HCT116 (cell line): ENCODE measurements at regions not wholly inside any gene's neighbourhood (a gene's known extent, or its start where the extent isn't known, plus 50 kb on each side); places are given as distances from the start of the nearest gene placed in this dataset.

Source experiments
- ATAC-seq: fragments of 200-7000 bp; cut with Tn5 transposase; 2 replicates; pipeline ENCODE4 v1.9.1; 2020; ENCODE audit warnings: mild to moderate bottlenecking, moderate library complexity
- BruUV-seq: library from RNA; stranded (reverse); fragments of 400-500 nt; replicated peaks from 2 replicates; lab custom pipeline; 2021; lab: Mats Ljungman, UMichigan
- CTCF ChIA-PET: fragments of 300-600 bp; sonication (Branson Sonifier 250); formaldehyde crosslinking; loops from one replicate; lab custom pipeline; 2021; ENCODE audit warnings: antibody characterized with exemption; lab: Charles Lee
- POLR2A ChIA-PET: fragments of 300-600, 350-600 bp; sonication (Branson Sonifier 250); formaldehyde crosslinking; loops from one replicate; lab custom pipeline; 2021; ENCODE audit warnings: antibody characterized with exemption; lab: Charles Lee
- RAD21 ChIA-PET, 2 experiments: fragments of 300-600 bp; sonication (Branson Sonifier 250); formaldehyde crosslinking; loops; one replicate each; lab custom pipeline; 2023; ENCODE audit warnings: low total read pairs in 2 of 2; ENCODE audit not compliant: uncharacterized antibody in 2 of 2, unreplicated experiment in 2 of 2, low non-redundant PET in 1 of 2; lab: Charles Lee
- DNase-seq: peaks from one replicate; pipeline ENCODE4 v3.0.0-alpha.2; 2010; ENCODE audit warnings: low read depth, low spot score
- H2AFZ ChIP-seq: fragments of 200-600 bp; shearing (Covaris generic), sonication (generic); 2 replicates; pipeline ENCODE4 v1.6.1; 2017; ENCODE audit warnings: low read depth, mixed run types, mixed read lengths, antibody characterized with exemption, low read length; ENCODE audit not compliant: poor library complexity, severe bottlenecking
- H3K27ac ChIP-seq: 2 replicates; pipeline ENCODE4 v1.5.1; 2012; ENCODE audit warnings: low read depth, low read length
- H3K27me3 ChIP-seq: fragments of 200-600 bp; sonication (generic); 2 replicates; pipeline ENCODE4 v1.6.1; 2016; ENCODE audit warnings: mixed run types, low read length, mixed read lengths; ENCODE audit not compliant: insufficient read depth
- H3K36me3 ChIP-seq, 2 experiments: fragments of 200-500 bp in 1 of 2; fragments of 200-600 bp in 1 of 2; sonication (Bioruptor generic) in 1 of 2; sonication (generic) in 1 of 2; 2 replicates each; pipeline versions ENCODE4 v1.5.1 to v1.6.1; 2014 to 2016; ENCODE audit warnings: low read length in 2 of 2, inconsistent platforms in 1 of 2, mixed read lengths in 1 of 2, mixed run types in 1 of 2; ENCODE audit not compliant: insufficient read depth in 2 of 2, control insufficient read depth in 1 of 2
- H3K4me1 ChIP-seq, 2 experiments: fragments of 200-600 bp in 1 of 2; sonication (generic) in 1 of 2; 2 replicates each; pipeline versions ENCODE4 v1.5.1 to v1.6.1; 2012 to 2017; ENCODE audit warnings: low read length in 2 of 2, inconsistent platforms in 1 of 2, mild to moderate bottlenecking in 1 of 2, mixed read lengths in 1 of 2, mixed run types in 1 of 2, moderate library complexity in 1 of 2; ENCODE audit not compliant: insufficient read depth in 2 of 2, control insufficient read depth in 1 of 2
- H3K4me2 ChIP-seq: fragments of 200-600 bp; sonication (generic); 2 replicates; pipeline ENCODE4 v1.6.1; 2017; ENCODE audit warnings: mixed run types, low read length, mixed read lengths
- H3K4me3 ChIP-seq, 2 experiments: fragments of 200-600 bp in 1 of 2; sonication (generic) in 1 of 2; replicated peaks in 1 of 2; 2 replicates each; pipeline ENCODE4 v1.5.1; 2011 to 2016; ENCODE audit warnings: low read length in 2 of 2, control low read depth in 1 of 2, low read depth in 1 of 2, mild to moderate bottlenecking in 1 of 2, mixed read lengths in 1 of 2, mixed run types in 1 of 2
- H3K79me2 ChIP-seq: fragments of 200-600 bp; sonication (generic); 2 replicates; pipeline ENCODE4 v1.6.1; 2017; ENCODE audit warnings: mild to moderate bottlenecking, mixed run types, low read length, moderate library complexity, mixed read lengths; ENCODE audit not compliant: insufficient read depth
- H3K9ac ChIP-seq: fragments of 200-600 bp; sonication (generic); 2 replicates; pipeline ENCODE4 v1.6.1; 2016; ENCODE audit warnings: low read length, mixed read lengths
- H3K9me2 ChIP-seq: fragments of 200-600 bp; sonication (generic), shearing (Covaris generic); 2 replicates; pipeline ENCODE4 v1.6.1; 2017; ENCODE audit warnings: mixed run types, mild to moderate bottlenecking, moderate library complexity; ENCODE audit not compliant: insufficient read depth
- H3K9me3 ChIP-seq, 2 experiments: fragments of 200-500 bp in 1 of 2; fragments of 200-600 bp in 1 of 2; sonication (Bioruptor generic) in 1 of 2; sonication (generic) in 1 of 2; 2 replicates each; pipeline ENCODE4 v1.6.1; 2014 to 2017; ENCODE audit warnings: low read length in 2 of 2, mixed read lengths in 2 of 2, inconsistent platforms in 1 of 2, low read depth in 1 of 2, mild to moderate bottlenecking in 1 of 2, mixed run types in 1 of 2, moderate library complexity in 1 of 2; ENCODE audit not compliant: control insufficient read depth in 1 of 2, insufficient read depth in 1 of 2
- H4K20me1 ChIP-seq: fragments of 200-600 bp; sonication (generic), shearing (Covaris generic); 2 replicates; pipeline ENCODE4 v1.6.1; 2017; ENCODE audit warnings: mixed run types, mild to moderate bottlenecking, moderate library complexity; ENCODE audit not compliant: insufficient read depth
- CBX3 ChIP-seq: IDR thresholded peaks from 2 replicates; pipeline ENCODE4 v1.6.1; 2012; ENCODE audit warnings: low read depth
- ELF1 ChIP-seq: IDR thresholded peaks from 2 replicates; pipeline ENCODE4 v1.6.1; 2012; ENCODE audit warnings: low read depth, borderline replicate concordance
- EZH2 ChIP-seq: fragments of 200-600 bp; sonication (generic); IDR thresholded peaks from 2 replicates; pipeline ENCODE4 v1.6.1; 2017; ENCODE audit warnings: antibody characterized with exemption, mixed run types
- FOSL1 ChIP-seq: IDR thresholded peaks from 2 replicates; pipeline ENCODE4 v1.6.1; 2012; ENCODE audit warnings: low read depth
- JUND ChIP-seq: IDR thresholded peaks from 2 replicates; pipeline ENCODE4 v1.6.1; 2012
- POLR2A ChIP-seq: IDR thresholded peaks from 2 replicates; pipeline ENCODE4 v1.7.0; 2011; ENCODE audit warnings: borderline replicate concordance; ENCODE audit not compliant: insufficient read depth, insufficient read length; ENCODE audit errors: extremely low read depth
- POLR2AphosphoS5 ChIP-seq: IDR thresholded peaks from 2 replicates; pipeline ENCODE4 v1.6.1; 2011; ENCODE audit warnings: mild to moderate bottlenecking, low read depth, low read length, moderate library complexity
- RAD21 ChIP-seq: IDR thresholded peaks from 2 replicates; pipeline ENCODE4 v1.6.1; 2012; ENCODE audit warnings: low read depth, mild to moderate bottlenecking
- SP1 ChIP-seq: IDR thresholded peaks from 2 replicates; pipeline ENCODE4 v1.6.1; 2012; ENCODE audit warnings: low read depth
- SRF ChIP-seq: IDR thresholded peaks from 2 replicates; pipeline ENCODE4 v1.6.1; 2012; ENCODE audit warnings: low read depth
- ZFX ChIP-seq: fragments of 450-650 bp; IDR thresholded peaks from 2 replicates; pipeline ENCODE4 v1.6.1; 2017
- ZNF274 ChIP-seq: fragments of 200-500 bp; sonication (Bioruptor generic); IDR thresholded peaks from 2 replicates; pipeline ENCODE4 v1.6.1; 2014; ENCODE audit warnings: mild to moderate bottlenecking, low read depth, low read length, inconsistent platforms
- intact Hi-C: fragments of 100-400 bp; cut with micrococcal nuclease; formaldehyde crosslinking; loops from 2 replicates; pipeline ENCODE4 v1.10.0; 2022
- TF ChIP-seq, protein P1 (sequence below): IDR thresholded peaks from 2 replicates; pipeline ENCODE4 v1.6.1; 2012; ENCODE audit warnings: low read depth
- TF ChIP-seq, protein P2 (sequence below): IDR thresholded peaks from 2 replicates; pipeline ENCODE4 v1.6.1; 2011; ENCODE audit warnings: mild to moderate bottlenecking, low read length, moderate library complexity; ENCODE audit not compliant: insufficient replicate concordance; ENCODE audit errors: extremely low read depth
- TF ChIP-seq, protein P3 (sequence below), 3 experiments: fragments of 200-600 bp in 1 of 3; sonication (generic) in 1 of 3; IDR thresholded peaks in 2 of 3; conservative IDR thresholded peaks in 1 of 3; 2 replicates each; pipeline ENCODE4 v1.5.1; 2012 to 2017; ENCODE audit warnings: low read depth in 2 of 3, low read length in 2 of 3, antibody characterized with exemption in 1 of 3, borderline replicate concordance in 1 of 3, control low read depth in 1 of 3, mild to moderate bottlenecking in 1 of 3, mixed read lengths in 1 of 3, mixed run types in 1 of 3, moderate library complexity in 1 of 3; ENCODE audit not compliant: insufficient read depth in 1 of 3

DNA sequence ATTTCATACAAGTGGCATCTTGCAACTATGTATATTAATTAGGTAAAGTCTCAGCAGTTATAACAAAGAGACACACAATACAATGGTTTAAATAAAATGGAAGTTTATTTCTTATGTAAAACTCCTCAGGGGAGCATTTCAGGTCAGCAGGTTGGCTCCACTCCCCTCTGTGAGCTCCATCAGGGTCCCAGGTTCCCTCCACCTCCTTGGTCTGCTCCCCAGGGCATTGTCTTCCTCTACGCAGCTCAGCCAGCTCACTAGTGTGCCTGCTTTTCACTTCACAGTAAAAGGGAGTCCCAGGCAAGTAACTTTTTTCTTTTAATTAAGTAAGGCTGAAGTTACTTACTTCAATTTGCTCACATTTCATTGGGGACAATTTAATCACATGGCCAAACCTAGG is 135.3 kb upstream of the FNDC3A start:
- Histone ChIP-seq H3K9me3 (no peaks in the 10 kb centered on the region), H3K4me1 (no peaks in the 10 kb centered on the region), H3K9me2 (no peaks in the 10 kb centered on the region), H3K27me3 (no peaks in the 10 kb centered on the region), H4K20me1 (no peaks in the 10 kb centered on the region), H3K27ac (no peak overlapping the region), H3K4me2 (no peak overlapping the region), H3K36me3 (no peaks in the 10 kb centered on the region), H3K4me3 (no peak overlapping the region), H2AFZ (no peak overlapping the region), H3K9ac (no peak overlapping the region), H3K79me2 (no peaks in the 10 kb centered on the region)
- BruUV-seq, result no TSS peak
- CTCF ChIA-PET, result no interaction called here
- RAD21 ChIA-PET, result no interaction called here
- TF ChIP-seq SRF (no peak), JUND (no peak), RAD21 (no peak), ELF1 (no peak), POLR2AphosphoS5 (no peak)
- POLR2A ChIA-PET, result no interaction called here
- DNase-seq (no peak), ATAC-seq (no peak)
- intact Hi-C loops, result no loop called here

DNA sequence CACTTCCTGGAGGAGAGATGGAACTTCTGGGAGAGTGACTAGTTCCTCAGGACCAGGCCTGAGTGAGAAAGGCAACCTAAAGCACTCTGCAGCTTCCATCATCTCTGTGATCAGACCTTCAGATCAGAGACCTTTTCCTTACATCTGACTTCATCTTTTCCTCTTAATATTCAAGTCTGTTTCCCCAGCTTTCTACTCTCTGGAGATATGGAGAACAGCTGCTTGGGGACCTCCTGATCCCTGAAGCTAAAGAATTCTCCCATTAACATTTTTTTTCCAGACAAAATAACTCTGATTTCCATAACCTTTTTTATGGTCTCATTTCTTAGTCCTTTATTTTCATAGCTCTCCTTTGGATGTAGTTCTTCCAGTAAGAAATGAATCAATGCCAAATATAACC is 133.4 kb upstream of the FNDC3A start:
- Histone ChIP-seq H3K9me2 (no peaks in the 10 kb centered on the region), H2AFZ (no peak overlapping the region), H3K4me3 (no peak overlapping the region), H4K20me1 (no peaks in the 10 kb centered on the region), H3K4me2 (no peak overlapping the region), H3K9ac (no peak overlapping the region), H3K36me3 (no peaks in the 10 kb centered on the region), H3K27me3 (no peaks in the 10 kb centered on the region), H3K9me3 (no peaks in the 10 kb centered on the region), H3K27ac (no peak overlapping the region), H3K4me1 (no peaks in the 10 kb centered on the region), H3K79me2 (no peaks in the 10 kb centered on the region)
- intact Hi-C loops, result no loop called here
- ChIA-PET RAD21 (no interaction called here), CTCF (no interaction called here), POLR2A (no interaction called here)
- no TSS peak for BruUV-seq
- DNase-seq, result no peak
- no peak for ATAC-seq
- TF ChIP-seq JUND (no peak), POLR2A (no peak), RAD21 (no peak), ZFX (no peak), ZNF274 (no peak), ELF1 (no peak), FOSL1 (no peak), CBX3 (no peak), EZH2 (no peak), SP1 (no peak), POLR2AphosphoS5 (no peak)
- TF ChIP-seq, protein P1, sequence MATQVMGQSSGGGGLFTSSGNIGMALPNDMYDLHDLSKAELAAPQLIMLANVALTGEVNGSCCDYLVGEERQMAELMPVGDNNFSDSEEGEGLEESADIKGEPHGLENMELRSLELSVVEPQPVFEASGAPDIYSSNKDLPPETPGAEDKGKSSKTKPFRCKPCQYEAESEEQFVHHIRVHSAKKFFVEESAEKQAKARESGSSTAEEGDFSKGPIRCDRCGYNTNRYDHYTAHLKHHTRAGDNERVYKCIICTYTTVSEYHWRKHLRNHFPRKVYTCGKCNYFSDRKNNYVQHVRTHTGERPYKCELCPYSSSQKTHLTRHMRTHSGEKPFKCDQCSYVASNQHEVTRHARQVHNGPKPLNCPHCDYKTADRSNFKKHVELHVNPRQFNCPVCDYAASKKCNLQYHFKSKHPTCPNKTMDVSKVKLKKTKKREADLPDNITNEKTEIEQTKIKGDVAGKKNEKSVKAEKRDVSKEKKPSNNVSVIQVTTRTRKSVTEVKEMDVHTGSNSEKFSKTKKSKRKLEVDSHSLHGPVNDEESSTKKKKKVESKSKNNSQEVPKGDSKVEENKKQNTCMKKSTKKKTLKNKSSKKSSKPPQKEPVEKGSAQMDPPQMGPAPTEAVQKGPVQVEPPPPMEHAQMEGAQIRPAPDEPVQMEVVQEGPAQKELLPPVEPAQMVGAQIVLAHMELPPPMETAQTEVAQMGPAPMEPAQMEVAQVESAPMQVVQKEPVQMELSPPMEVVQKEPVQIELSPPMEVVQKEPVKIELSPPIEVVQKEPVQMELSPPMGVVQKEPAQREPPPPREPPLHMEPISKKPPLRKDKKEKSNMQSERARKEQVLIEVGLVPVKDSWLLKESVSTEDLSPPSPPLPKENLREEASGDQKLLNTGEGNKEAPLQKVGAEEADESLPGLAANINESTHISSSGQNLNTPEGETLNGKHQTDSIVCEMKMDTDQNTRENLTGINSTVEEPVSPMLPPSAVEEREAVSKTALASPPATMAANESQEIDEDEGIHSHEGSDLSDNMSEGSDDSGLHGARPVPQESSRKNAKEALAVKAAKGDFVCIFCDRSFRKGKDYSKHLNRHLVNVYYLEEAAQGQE, result no peak
- TF ChIP-seq, protein P2, sequence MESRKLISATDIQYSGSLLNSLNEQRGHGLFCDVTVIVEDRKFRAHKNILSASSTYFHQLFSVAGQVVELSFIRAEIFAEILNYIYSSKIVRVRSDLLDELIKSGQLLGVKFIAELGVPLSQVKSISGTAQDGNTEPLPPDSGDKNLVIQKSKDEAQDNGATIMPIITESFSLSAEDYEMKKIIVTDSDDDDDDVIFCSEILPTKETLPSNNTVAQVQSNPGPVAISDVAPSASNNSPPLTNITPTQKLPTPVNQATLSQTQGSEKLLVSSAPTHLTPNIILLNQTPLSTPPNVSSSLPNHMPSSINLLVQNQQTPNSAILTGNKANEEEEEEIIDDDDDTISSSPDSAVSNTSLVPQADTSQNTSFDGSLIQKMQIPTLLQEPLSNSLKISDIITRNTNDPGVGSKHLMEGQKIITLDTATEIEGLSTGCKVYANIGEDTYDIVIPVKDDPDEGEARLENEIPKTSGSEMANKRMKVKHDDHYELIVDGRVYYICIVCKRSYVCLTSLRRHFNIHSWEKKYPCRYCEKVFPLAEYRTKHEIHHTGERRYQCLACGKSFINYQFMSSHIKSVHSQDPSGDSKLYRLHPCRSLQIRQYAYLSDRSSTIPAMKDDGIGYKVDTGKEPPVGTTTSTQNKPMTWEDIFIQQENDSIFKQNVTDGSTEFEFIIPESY, result no peak
- TF ChIP-seq, protein P3, sequence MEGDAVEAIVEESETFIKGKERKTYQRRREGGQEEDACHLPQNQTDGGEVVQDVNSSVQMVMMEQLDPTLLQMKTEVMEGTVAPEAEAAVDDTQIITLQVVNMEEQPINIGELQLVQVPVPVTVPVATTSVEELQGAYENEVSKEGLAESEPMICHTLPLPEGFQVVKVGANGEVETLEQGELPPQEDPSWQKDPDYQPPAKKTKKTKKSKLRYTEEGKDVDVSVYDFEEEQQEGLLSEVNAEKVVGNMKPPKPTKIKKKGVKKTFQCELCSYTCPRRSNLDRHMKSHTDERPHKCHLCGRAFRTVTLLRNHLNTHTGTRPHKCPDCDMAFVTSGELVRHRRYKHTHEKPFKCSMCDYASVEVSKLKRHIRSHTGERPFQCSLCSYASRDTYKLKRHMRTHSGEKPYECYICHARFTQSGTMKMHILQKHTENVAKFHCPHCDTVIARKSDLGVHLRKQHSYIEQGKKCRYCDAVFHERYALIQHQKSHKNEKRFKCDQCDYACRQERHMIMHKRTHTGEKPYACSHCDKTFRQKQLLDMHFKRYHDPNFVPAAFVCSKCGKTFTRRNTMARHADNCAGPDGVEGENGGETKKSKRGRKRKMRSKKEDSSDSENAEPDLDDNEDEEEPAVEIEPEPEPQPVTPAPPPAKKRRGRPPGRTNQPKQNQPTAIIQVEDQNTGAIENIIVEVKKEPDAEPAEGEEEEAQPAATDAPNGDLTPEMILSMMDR (IDR thresholded peaks at IDR 0.05 in 2 of 3, conservative IDR thresholded peaks at IDR 0.05 in 1 of 3; ENCODE audit: borderline replicate concordance in 1 of 3, insufficient read depth in 1 of 3, low read depth in 2 of 3, low read length in 2 of 3), result no peak
